NCI-H187 treated with DMSO at 0.1 percent for 48 hours (cell line): ENCODE measurements at regions not wholly inside any gene's neighbourhood (a gene's known extent, or its start where the extent isn't known, plus 50 kb on each side); places are given as distances from the start of the nearest gene placed in this dataset.

Experiments
- DNase-seq: peaks from one replicate; lab custom pipeline; 2025; lab: John Stamatoyannopoulos, UW

- DNase-seq, result no peak
Measured at GRCh38 chr1:83028467-83028866, 970.5 kb downstream of the TTLL7 start.

GRCh38 chr1:83027511-83027910 is 971.4 kb downstream of the TTLL7 start:
- no peak for DNase-seq

GRCh38 chr1:83026745-83027144 is 972.2 kb downstream of the TTLL7 start:
- no peak for DNase-seq

GRCh38 chr1:83024251-83024767 is 974.6 kb downstream of the TTLL7 start:
- no peak for DNase-seq

- no peak for DNase-seq
Measured at GRCh38 chr1:83023212-83023611, 975.7 kb downstream of the TTLL7 start.

GRCh38 chr1:83022206-83022605 is 976.7 kb downstream of the TTLL7 start:
- no peak for DNase-seq

- no peak for DNase-seq
Measured at GRCh38 chr1:83017701-83018100, 981.2 kb downstream of the TTLL7 start.

- DNase-seq, result no peak
Measured at GRCh38 chr1:83017276-83017675, 981.7 kb downstream of the TTLL7 start.

- no peak for DNase-seq
Measured at GRCh38 chr1:83016354-83016849, 982.5 kb downstream of the TTLL7 start.

- DNase-seq, result no peak
Measured at GRCh38 chr1:83015163-83015562, 983.8 kb downstream of the TTLL7 start.

GRCh38 chr1:83012950-83013349 is 986.0 kb downstream of the TTLL7 start:
- DNase-seq, result no peak

- DNase-seq, result no peak
Measured at GRCh38 chr1:83011265-83011664, 987.7 kb downstream of the TTLL7 start.

GRCh38 chr1:83006271-83006670 is 992.7 kb downstream of the TTLL7 start:
- no peak for DNase-seq

GRCh38 chr1:83000286-83000685 is 998.6 kb downstream of the TTLL7 start:
- no peak for DNase-seq

- no peak for DNase-seq
Measured at GRCh38 chr1:82995951-82996350, 1003.0 kb downstream of the TTLL7 start.

GRCh38 chr1:82994616-82995263 is 1004.2 kb downstream of the TTLL7 start:
- DNase-seq, result no peak

GRCh38 chr1:82991569-82991968 is 1007.4 kb downstream of the TTLL7 start:
- no peak for DNase-seq

- DNase-seq, result peak; percentile 69
Measured at GRCh38 chr1:82979593-82980236, 1019.2 kb downstream of the TTLL7 start.

- no peak for DNase-seq
Measured at GRCh38 chr1:82978461-82979324, 1020.2 kb downstream of the TTLL7 start.

- DNase-seq, result no peak
Measured at GRCh38 chr1:82972841-82973553, 1025.9 kb downstream of the TTLL7 start.

- no peak for DNase-seq
Measured at GRCh38 chr1:82969340-82969739, 1029.6 kb downstream of the TTLL7 start.

- no peak for DNase-seq
Measured at GRCh38 chr1:82962658-82963057, 1036.3 kb downstream of the TTLL7 start.
